K562 (cell line): ENCODE measurements at regions not wholly inside any gene's neighbourhood (a gene's known extent, or its start where the extent isn't known, plus 50 kb on each side); places are given as distances from the start of the nearest gene placed in this dataset.

Source experiments
- ATAC-seq: fragments of 200-7000 bp; cut with Tn5 transposase; 3 replicates; pipeline ENCODE4 v1.9.1; 2020; ENCODE audit warnings: moderate library complexity
- BruUV-seq: library from RNA; stranded (reverse); fragments of 400-500 nt; replicated peaks from 2 replicates; lab custom pipeline; 2021; lab: Mats Ljungman, UMichigan
- CTCF ChIA-PET: fragments of 300-600 bp; formaldehyde crosslinking; extraction: SDS; loops from one replicate; lab custom pipeline; 2021; ENCODE audit warnings: low intra/inter-chr PET ratio; lab: Yijun Ruan, JAX
- POLR2A ChIA-PET: fragments of 300-600, 350-650 bp; sonication (Branson Sonifier 250); formaldehyde crosslinking; extraction: SDS; loops from one replicate; lab custom pipeline; 2021; ENCODE audit warnings: antibody characterized with exemption, inconsistent platforms; lab: Yijun Ruan, JAX
- DNase-seq, 4 experiments: peaks; one replicate each; pipeline versions ENCODE4 v3.0.0 to v3.0.0-alpha.2; 2011 to 2018; ENCODE audit warnings: low spot score in 3 of 4, mixed read lengths in 3 of 4; ENCODE audit errors: extremely low read depth in 1 of 4
- FAIRE-seq: peaks from 2 replicates; lab custom pipeline; 2011; peaks lifted over from hg19 to GRCh38; lab: Jason Lieb, UNC
- H2AFZ ChIP-seq: 2 replicates; pipeline ENCODE4 v1.6.0; 2011; ENCODE audit warnings: low read depth, low read length, control low read depth, inconsistent platforms
- H3K27ac ChIP-seq: fragments of 200-600 bp; 3 replicates; pipeline ENCODE4 v1.8.0; 2011; ENCODE audit warnings: low read depth, mild to moderate bottlenecking, control low read depth, inconsistent platforms, low read length, moderate library complexity, mixed read lengths; ENCODE audit errors: extremely low read depth
- H3K27me3 ChIP-seq, 2 experiments: fragments of 300-600 bp in 1 of 2; 2 replicates in 1 of 2; 3 replicates in 1 of 2; pipeline versions ENCODE4 v1.6.0 to v1.8.0; 2011; ENCODE audit warnings: inconsistent platforms in 2 of 2, low read length in 2 of 2, mild to moderate bottlenecking in 1 of 2, mixed read lengths in 1 of 2, moderate library complexity in 1 of 2; ENCODE audit not compliant: control insufficient read depth in 2 of 2, insufficient read depth in 2 of 2
- H3K36me3 ChIP-seq: fragments of 300-600 bp; 3 replicates; pipeline ENCODE4 v1.8.0; 2011; ENCODE audit warnings: mild to moderate bottlenecking, low read length, inconsistent platforms; ENCODE audit not compliant: control insufficient read depth, insufficient read depth
- H3K4me1 ChIP-seq, 2 experiments: fragments of 200-600 bp in 1 of 2; replicated peaks in 1 of 2; 2 replicates in 1 of 2; 3 replicates in 1 of 2; pipeline versions ENCODE4 v1.5.1 to v1.8.0; 2011; ENCODE audit warnings: inconsistent platforms in 2 of 2, low read length in 2 of 2, mild to moderate bottlenecking in 1 of 2, mixed read lengths in 1 of 2, moderate library complexity in 1 of 2; ENCODE audit not compliant: control insufficient read depth in 2 of 2, insufficient read depth in 2 of 2
- H3K4me2 ChIP-seq: 2 replicates; pipeline ENCODE4 v1.6.1; 2011; ENCODE audit warnings: low read length, control low read depth, inconsistent platforms, mixed read lengths; ENCODE audit not compliant: insufficient read depth
- H3K4me3 ChIP-seq: fragments of 200-600 bp; sonication (generic), shearing (Covaris generic); 2 replicates; pipeline ENCODE4 v1.5.1; 2016; ENCODE audit warnings: control low read depth, inconsistent platforms
- H3K79me2 ChIP-seq: fragments of 200-600 bp; 3 replicates; pipeline ENCODE4 v1.8.0; 2011; ENCODE audit warnings: low read length, inconsistent platforms; ENCODE audit not compliant: control insufficient read depth, insufficient read depth
- H3K9ac ChIP-seq, 2 experiments: 2 replicates each; pipeline versions ENCODE4 v1.6.0 to v1.6.1; 2011; ENCODE audit warnings: low read depth in 2 of 2, low read length in 2 of 2, control low read depth in 1 of 2, inconsistent platforms in 1 of 2, mild to moderate bottlenecking in 1 of 2, mixed read lengths in 1 of 2; ENCODE audit not compliant: insufficient read depth in 1 of 2
- H3K9me1 ChIP-seq: one replicate; pipeline ENCODE4 v1.6.0; 2011; ENCODE audit warnings: inconsistent platforms, mild to moderate bottlenecking, low read length, moderate library complexity; ENCODE audit not compliant: control insufficient read depth, insufficient read depth
- H3K9me3 ChIP-seq: replicated peaks from 2 replicates; pipeline ENCODE4 v1.5.1; 2011; ENCODE audit warnings: low read depth, low read length, inconsistent platforms; ENCODE audit not compliant: control insufficient read depth, insufficient read depth
- H4K20me1 ChIP-seq: replicated peaks from 2 replicates; pipeline ENCODE4 v1.6.1; 2011; ENCODE audit warnings: low read length, inconsistent platforms, mixed read lengths; ENCODE audit not compliant: control insufficient read depth, insufficient read depth
- CEBPB ChIP-seq: fragments of 450-650 bp; IDR thresholded peaks from 2 replicates; pipeline ENCODE4 v1.6.1; 2016; ENCODE audit warnings: missing genetic modification characterization, missing compliant biosample characterization
- CEBPG ChIP-seq, 3 experiments: fragments of 200-800 bp in 1 of 3; sonication (Bioruptor generic) in 1 of 3; sonication (generic) in 1 of 3; formaldehyde crosslinking in 1 of 3; IDR thresholded peaks in 2 of 3; conservative IDR thresholded peaks in 1 of 3; 2 replicates each; pipeline versions ENCODE4 v1.6.1 to v1.8.0; 2016 to 2022; ENCODE audit warnings: missing compliant biosample characterization in 2 of 3, missing genetic modification characterization in 2 of 3, mild to moderate bottlenecking in 1 of 3, missing genetic modification reagents in 1 of 3
- POLR2AphosphoS5 ChIP-seq: IDR thresholded peaks from 2 replicates; pipeline ENCODE4 v1.6.1; 2011; ENCODE audit warnings: mild to moderate bottlenecking, low read depth, low read length, moderate library complexity; ENCODE audit not compliant: control insufficient read depth, insufficient read depth
- TEAD4 ChIP-seq, 2 experiments: sonication (generic) in 1 of 2; formaldehyde crosslinking in 1 of 2; IDR thresholded peaks; 2 replicates each; pipeline versions ENCODE4 v1.6.1 to v1.8.0; 2012 to 2022; ENCODE audit warnings: borderline replicate concordance in 1 of 2, inconsistent platforms in 1 of 2, low read length in 1 of 2, mild to moderate bottlenecking in 1 of 2, missing genetic modification reagents in 1 of 2
- WGBS: fragments of 100-300 bp; shearing (Covaris generic); methylation state at CpG from one replicate; pipeline ENCODE4 v1.1.6; 2016; ENCODE audit warnings: low coverage, mixed read lengths; ENCODE audit not compliant: insufficient coverage; ENCODE audit errors: missing lambda C conversion rate; 5-methylcytosine and 5-hydroxymethylcytosine counted together
- in situ Hi-C: fragments of 300-500 bp; cut with MboI; formaldehyde crosslinking; loops from 4 replicates; pipeline ENCODE4 v1.15.0; 2018; ENCODE audit warnings: inconsistent platforms, mixed read lengths
- intact Hi-C: fragments of 100-400 bp; cut with micrococcal nuclease; formaldehyde crosslinking; loops from 2 replicates; pipeline ENCODE4 v1.14.2; 2022
- TF ChIP-seq, protein P1 (sequence below): fragments of 450-650 bp; formaldehyde crosslinking; IDR thresholded peaks from 2 replicates; pipeline ENCODE4 v1.4.0; 2020; ENCODE audit warnings: mild to moderate bottlenecking, moderate library complexity
- TF ChIP-seq, protein P2 (sequence below): sonication (generic); formaldehyde crosslinking; IDR thresholded peaks from 2 replicates; pipeline ENCODE4 v1.8.0; 2022; ENCODE audit warnings: mild to moderate bottlenecking, missing genetic modification reagents

DNA sequence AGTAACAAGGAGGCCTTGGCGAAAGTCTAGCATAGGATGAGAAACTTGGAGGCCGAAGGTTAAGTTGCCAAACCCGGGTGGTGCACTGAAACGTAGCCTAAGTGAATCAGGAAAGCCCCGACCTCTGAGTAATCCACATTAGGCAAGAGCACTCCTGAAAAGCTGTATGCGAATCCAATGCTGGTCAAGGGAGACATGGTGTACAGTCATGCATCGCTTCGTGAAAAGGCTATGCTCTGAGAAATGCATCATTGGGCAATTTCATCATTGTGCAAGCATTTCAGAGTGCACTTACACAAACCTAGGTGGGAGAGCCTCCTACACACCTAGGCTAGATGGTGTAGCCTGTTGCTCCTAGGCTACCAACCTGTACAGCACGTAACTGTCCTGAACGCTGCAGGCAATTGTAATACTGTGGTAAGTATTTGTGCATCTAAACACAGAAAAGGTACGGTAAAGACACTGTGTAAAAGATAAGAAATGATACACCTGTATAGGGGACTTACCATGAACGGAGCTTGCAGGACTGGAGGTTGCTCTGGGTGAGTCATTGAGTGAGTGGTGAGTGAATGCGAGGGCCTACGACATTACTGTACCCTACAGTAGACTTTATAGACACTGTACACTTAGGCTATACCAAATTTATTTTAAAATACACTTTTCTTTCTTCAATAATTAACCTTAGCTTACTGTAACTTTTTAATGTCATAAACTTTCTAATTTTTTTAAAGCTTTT lies 222.5 kb downstream of the SHQ1 start:
- Histone ChIP-seq H3K9ac (no peak overlapping the region), H4K20me1 (no peaks in the 10 kb centered on the region), H3K4me3 (no peak overlapping the region), H3K9me1 (no peaks in the 10 kb centered on the region), H3K27ac (no peak overlapping the region), H3K79me2 (no peaks in the 10 kb centered on the region), H3K36me3 (no peaks in the 10 kb centered on the region), H2AFZ (no peak overlapping the region), H3K27me3 (no peaks in the 10 kb centered on the region), H3K4me1 (peaks cover 4 to 5% of the 10 kb centered on the region in 2 experiments; a peak in 4 of 5 replicates), H3K4me2 (no peak overlapping the region), H3K9me3 (no peaks in the 10 kb centered on the region)
- in situ Hi-C loops, result no loop called here
- no TSS peak for BruUV-seq
- WGBS, result 58% methylated on average over 14 of the region's 14 CpGs
- TF ChIP-seq TEAD4 (IDR thresholded peaks at IDR 0.05; ENCODE audit: low read length) (no peak), TEAD4 (CRISPR knock-in tag; IDR thresholded peaks at IDR 0.05; ENCODE audit: borderline replicate concordance) (no peak), CEBPG (CRISPR knock-in tag; IDR thresholded peaks at IDR 0.05) (no peak), CEBPG (tag; conservative IDR thresholded peaks at IDR 0.05 in 1 of 2, IDR thresholded peaks at IDR 0.05 in 1 of 2) (0 out of 4 replicates have a peak, but pooled peaks of 1 of the 2 experiments have one; percentile 36), CEBPB (tag) (peak; percentile 53), POLR2AphosphoS5 (no peak)
- TF ChIP-seq, protein P1, sequence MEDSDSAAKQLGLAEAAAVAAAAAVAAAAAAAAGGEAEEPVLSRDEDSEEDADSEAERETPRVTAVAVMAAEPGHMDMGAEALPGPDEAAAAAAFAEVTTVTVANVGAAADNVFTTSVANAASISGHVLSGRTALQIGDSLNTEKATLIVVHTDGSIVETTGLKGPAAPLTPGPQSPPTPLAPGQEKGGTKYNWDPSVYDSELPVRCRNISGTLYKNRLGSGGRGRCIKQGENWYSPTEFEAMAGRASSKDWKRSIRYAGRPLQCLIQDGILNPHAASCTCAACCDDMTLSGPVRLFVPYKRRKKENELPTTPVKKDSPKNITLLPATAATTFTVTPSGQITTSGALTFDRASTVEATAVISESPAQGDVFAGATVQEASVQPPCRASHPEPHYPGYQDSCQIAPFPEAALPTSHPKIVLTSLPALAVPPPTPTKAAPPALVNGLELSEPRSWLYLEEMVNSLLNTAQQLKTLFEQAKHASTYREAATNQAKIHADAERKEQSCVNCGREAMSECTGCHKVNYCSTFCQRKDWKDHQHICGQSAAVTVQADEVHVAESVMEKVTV (CRISPR knock-in tag), result no peak
- TF ChIP-seq, protein P2, sequence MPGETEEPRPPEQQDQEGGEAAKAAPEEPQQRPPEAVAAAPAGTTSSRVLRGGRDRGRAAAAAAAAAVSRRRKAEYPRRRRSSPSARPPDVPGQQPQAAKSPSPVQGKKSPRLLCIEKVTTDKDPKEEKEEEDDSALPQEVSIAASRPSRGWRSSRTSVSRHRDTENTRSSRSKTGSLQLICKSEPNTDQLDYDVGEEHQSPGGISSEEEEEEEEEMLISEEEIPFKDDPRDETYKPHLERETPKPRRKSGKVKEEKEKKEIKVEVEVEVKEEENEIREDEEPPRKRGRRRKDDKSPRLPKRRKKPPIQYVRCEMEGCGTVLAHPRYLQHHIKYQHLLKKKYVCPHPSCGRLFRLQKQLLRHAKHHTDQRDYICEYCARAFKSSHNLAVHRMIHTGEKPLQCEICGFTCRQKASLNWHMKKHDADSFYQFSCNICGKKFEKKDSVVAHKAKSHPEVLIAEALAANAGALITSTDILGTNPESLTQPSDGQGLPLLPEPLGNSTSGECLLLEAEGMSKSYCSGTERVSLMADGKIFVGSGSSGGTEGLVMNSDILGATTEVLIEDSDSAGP (CRISPR knock-in tag), result no peak
- intact Hi-C loops, result no loop called here
- no peak for ATAC-seq
- FAIRE-seq, result no peak
- DNase-seq, result no peak
- POLR2A ChIA-PET, result no interaction called here
- CTCF ChIA-PET, result no interaction called here
